Nephron progenitor cell (in vitro differentiated cells): ENCODE measurements at regions not wholly inside any gene's neighbourhood (a gene's known extent, or its start where the extent isn't known, plus 50 kb on each side); places are given as distances from the start of the nearest gene placed in this dataset.

ENCODE experiments used
- DNase-seq: peaks from one replicate; pipeline ENCODE4 v3.0.0; 2021
- H3K27ac Mint-ChIP-seq: 2 replicates; pipeline ENCODE4 v1.8.0; 2021; ENCODE audit warnings: mild to moderate bottlenecking, moderate library complexity, mixed read lengths
- H3K27me3 Mint-ChIP-seq: 2 replicates; pipeline ENCODE4 v1.8.0; 2021; ENCODE audit warnings: mild to moderate bottlenecking, low read depth, mixed read lengths; ENCODE audit not compliant: poor library complexity
- H3K36me3 Mint-ChIP-seq: 2 replicates; pipeline ENCODE4 v1.8.0; 2021; ENCODE audit warnings: low read depth, mixed read lengths
- H3K4me1 Mint-ChIP-seq: 2 replicates; pipeline ENCODE4 v1.8.0; 2021; ENCODE audit warnings: mixed read lengths
- H3K4me3 Mint-ChIP-seq: 2 replicates; pipeline ENCODE4 v1.8.0; 2021; ENCODE audit warnings: mild to moderate bottlenecking, moderate library complexity, mixed read lengths
- H3K9me3 Mint-ChIP-seq: 2 replicates; pipeline ENCODE4 v1.8.0; 2021; ENCODE audit warnings: mild to moderate bottlenecking, moderate library complexity, mixed read lengths
- CTCF ChIP-seq: fragments of 200-600 bp; sonication (generic); IDR thresholded peaks from 2 replicates; pipeline ENCODE4 v1.5.0; 2021; ENCODE audit warnings: antibody characterized with exemption

- no peaks in the 10 kb centered on the region for H3K4me1 Mint-ChIP-seq
- peaks cover 39% of the 10 kb centered on the region for H3K9me3 Mint-ChIP-seq
- TF ChIP-seq CTCF: no peak
Measured at GRCh38 chr3:176479248-176479647, 718.0 kb downstream of the TBL1XR1 start.

GRCh38 chr3:176469694-176470205, 727.5 kb downstream of the TBL1XR1 start:
- Mint-ChIP-seq H3K27me3 (peaks cover 4% of the 10 kb centered on the region), H3K9me3 (peaks cover 44% of the 10 kb centered on the region), H3K27ac (no peak overlapping the region), H3K4me3 (no peak overlapping the region), H3K4me1 (no peaks in the 10 kb centered on the region), H3K36me3 (peaks cover 5% of the 10 kb centered on the region)
- TF ChIP-seq CTCF: no peak
- DNase-seq: no peak

More at GRCh38 chr3:176479248-176479647, 718.0 kb downstream of the TBL1XR1 start:
- H3K4me3 Mint-ChIP-seq: no peak overlapping the region
- DNase-seq: no peak
- H3K27ac Mint-ChIP-seq: no peak overlapping the region
- H3K27me3 Mint-ChIP-seq: no peaks in the 10 kb centered on the region
- H3K36me3 Mint-ChIP-seq: no peaks in the 10 kb centered on the region

- H3K27me3 Mint-ChIP-seq: no peaks in the 10 kb centered on the region
- H3K36me3 Mint-ChIP-seq: no peaks in the 10 kb centered on the region
- no peaks in the 10 kb centered on the region for H3K4me1 Mint-ChIP-seq
- H3K27ac Mint-ChIP-seq: no peak overlapping the region
- no peak for DNase-seq
- no peak overlapping the region for H3K4me3 Mint-ChIP-seq
- no peak for TF ChIP-seq CTCF
- H3K9me3 Mint-ChIP-seq: peaks cover 18% of the 10 kb centered on the region
Measured at GRCh38 chr3:176463610-176464009, 733.7 kb downstream of the TBL1XR1 start.

GRCh38 chr3:176447369-176447768, 749.9 kb downstream of the TBL1XR1 start:
- no peak overlapping the region for H3K4me3 Mint-ChIP-seq
- no peaks in the 10 kb centered on the region for H3K4me1 Mint-ChIP-seq
- no peak overlapping the region for H3K27ac Mint-ChIP-seq
- no peaks in the 10 kb centered on the region for H3K36me3 Mint-ChIP-seq
- H3K9me3 Mint-ChIP-seq: peaks cover 16% of the 10 kb centered on the region
- TF ChIP-seq CTCF: no peak
- H3K27me3 Mint-ChIP-seq: no peaks in the 10 kb centered on the region
- no peak for DNase-seq

GRCh38 chr3:176442326-176442725, 755.0 kb downstream of the TBL1XR1 start:
- TF ChIP-seq CTCF: no peak
- Mint-ChIP-seq H3K36me3 (no peaks in the 10 kb centered on the region), H3K27me3 (no peaks in the 10 kb centered on the region), H3K27ac (no peak overlapping the region), H3K9me3 (peaks cover 7% of the 10 kb centered on the region), H3K4me3 (no peak overlapping the region), H3K4me1 (no peaks in the 10 kb centered on the region)
- DNase-seq: no peak

GRCh38 chr3:176439729-176440128, 757.6 kb downstream of the TBL1XR1 start:
- no peaks in the 10 kb centered on the region for H3K27me3 Mint-ChIP-seq

More at GRCh38 chr3:176439729-176440128, 757.6 kb downstream of the TBL1XR1 start:
- no peaks in the 10 kb centered on the region for H3K36me3 Mint-ChIP-seq
- DNase-seq: no peak
- H3K9me3 Mint-ChIP-seq: peaks cover 7% of the 10 kb centered on the region
- no peak overlapping the region for H3K4me3 Mint-ChIP-seq
- H3K4me1 Mint-ChIP-seq: no peaks in the 10 kb centered on the region
- H3K27ac Mint-ChIP-seq: no peak overlapping the region
- TF ChIP-seq CTCF: no peak
